ENCODE measurements at regions not wholly inside any gene's neighbourhood (a gene's known extent, or its start where the extent isn't known, plus 50 kb on each side); places are given as distances from the start of the nearest gene placed in this dataset.

- no peak for TF ChIP-seq CTCF (conservative IDR thresholded peaks at IDR 0.05; ENCODE audit: control insufficient read depth, insufficient read depth, low read depth, low read length)
- no peak for DNase-seq (ENCODE audit: low read depth)
- no peak overlapping the region for H3K4me3 ChIP-seq (ENCODE audit: control insufficient read depth, low read depth, low read length)
These were observed 1271.1 kb upstream of the PRR20A start for GRCh38 chr13:55869648-55870047.

- DNase-seq (ENCODE audit: low read depth), result no peak
- H3K4me3 ChIP-seq (ENCODE audit: control insufficient read depth, low read depth, low read length), result no peak overlapping the region
- no peak for TF ChIP-seq CTCF (conservative IDR thresholded peaks at IDR 0.05; ENCODE audit: control insufficient read depth, insufficient read depth, low read depth, low read length)
These were observed 1253.2 kb upstream of the PRR20A start for GRCh38 chr13:55887561-55887960.

GRCh38 chr13:55893540-55893939 is 1247.2 kb upstream of the PRR20A start:
- H3K4me3 ChIP-seq (ENCODE audit: control insufficient read depth, low read depth, low read length), result no peak overlapping the region
- no peak for DNase-seq (ENCODE audit: low read depth)
- TF ChIP-seq CTCF (conservative IDR thresholded peaks at IDR 0.05; ENCODE audit: control insufficient read depth, insufficient read depth, low read depth, low read length), result no peak

GRCh38 chr13:55937180-55937579 is 1203.5 kb upstream of the PRR20A start:
- no peak for TF ChIP-seq CTCF (conservative IDR thresholded peaks at IDR 0.05; ENCODE audit: control insufficient read depth, insufficient read depth, low read depth, low read length)
- no peak overlapping the region for H3K4me3 ChIP-seq (ENCODE audit: control insufficient read depth, low read depth, low read length)
- no peak for DNase-seq (ENCODE audit: low read depth)

GRCh38 chr13:55948175-55948574 is 1192.5 kb upstream of the PRR20A start:
- TF ChIP-seq CTCF (conservative IDR thresholded peaks at IDR 0.05; ENCODE audit: control insufficient read depth, insufficient read depth, low read depth, low read length), result no peak
- DNase-seq (ENCODE audit: low read depth), result no peak
- no peak overlapping the region for H3K4me3 ChIP-seq (ENCODE audit: control insufficient read depth, low read depth, low read length)

- no peak for TF ChIP-seq CTCF (conservative IDR thresholded peaks at IDR 0.05; ENCODE audit: control insufficient read depth, insufficient read depth, low read depth, low read length)
- no peak overlapping the region for H3K4me3 ChIP-seq (ENCODE audit: control insufficient read depth, low read depth, low read length)
- DNase-seq (ENCODE audit: low read depth), result no peak
These were observed 1176.8 kb upstream of the PRR20A start for GRCh38 chr13:55963934-55964333.

- no peak overlapping the region for H3K4me3 ChIP-seq (ENCODE audit: control insufficient read depth, low read depth, low read length)
- TF ChIP-seq CTCF (conservative IDR thresholded peaks at IDR 0.05; ENCODE audit: control insufficient read depth, insufficient read depth, low read depth, low read length), result no peak
- no peak for DNase-seq (ENCODE audit: low read depth)
These were observed 1173.7 kb upstream of the PRR20A start for GRCh38 chr13:55967055-55967454.

All from fibroblast of mammary gland (primary cell).